ENCODE measurements at regions not wholly inside any gene's neighbourhood (a gene's known extent, or its start where the extent isn't known, plus 50 kb on each side); places are given as distances from the start of the nearest gene placed in this dataset.
A peak's percentile ranks its signal among the peaks of the same experiment; 100 is the strongest.
"Not testable (repeated sequence)": the region's sequence is repeated elsewhere in the genome, so short reads cannot be mapped to it uniquely, and the experiment has no call there.

DNA sequence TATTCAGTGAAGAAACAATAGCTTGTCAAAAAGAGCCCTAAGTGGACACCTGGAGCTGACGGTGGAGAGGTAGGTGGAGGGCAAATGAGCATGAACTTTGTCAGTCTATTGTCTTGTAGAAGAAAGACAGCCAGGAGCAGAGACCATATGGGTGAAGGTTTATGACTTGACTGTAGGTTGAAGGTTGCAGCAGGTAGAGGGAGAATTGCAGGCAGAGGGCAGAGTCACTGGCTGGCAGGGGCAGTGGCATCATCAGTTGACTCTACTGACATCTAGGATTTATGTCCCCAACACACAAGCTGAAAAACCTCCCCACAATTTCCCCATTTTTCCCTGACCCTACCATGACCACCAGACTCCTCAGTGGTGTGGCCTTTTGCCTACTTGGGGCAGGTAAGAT, 243.6 kb upstream of the PRSS58 start:
- DNase-seq (ENCODE audit: low read depth) = no peak

- DNase-seq (ENCODE audit: low read depth) = no peak
Measured at GRCh38 chr7:142500366-142500765, 242.5 kb upstream of the PRSS58 start.

GRCh38 chr7:142499635-142500034, 241.8 kb upstream of the PRSS58 start:
- no peak for DNase-seq (ENCODE audit: low read depth)

DNA sequence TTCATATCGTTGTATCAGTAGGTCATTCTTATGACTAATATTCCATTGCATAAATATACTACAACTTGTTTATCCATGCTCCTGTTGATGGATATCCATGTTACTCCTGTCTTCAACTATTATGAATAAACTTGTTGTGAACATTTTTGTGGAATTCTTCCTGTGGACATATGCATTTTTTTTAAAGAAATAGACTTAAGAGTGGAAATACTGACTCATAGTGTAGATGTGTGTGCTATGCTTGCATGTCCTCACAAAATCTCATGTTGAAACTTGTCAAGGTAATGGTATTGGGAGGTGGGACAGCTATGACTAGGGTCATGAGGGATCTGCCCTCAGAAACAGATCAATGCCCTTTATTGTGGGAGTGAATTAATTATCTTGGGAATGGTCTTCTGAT, 240.5 kb upstream of the PRSS58 start:
- no peak for DNase-seq (ENCODE audit: low read depth)

GRCh38 chr7:142496545-142496991, 238.7 kb upstream of the PRSS58 start:
- peak; percentile 69 for DNase-seq (ENCODE audit: low read depth)

GRCh38 chr7:142495879-142496278, 238.0 kb upstream of the PRSS58 start:
- DNase-seq (ENCODE audit: low read depth) = not testable (repeated sequence)

DNA sequence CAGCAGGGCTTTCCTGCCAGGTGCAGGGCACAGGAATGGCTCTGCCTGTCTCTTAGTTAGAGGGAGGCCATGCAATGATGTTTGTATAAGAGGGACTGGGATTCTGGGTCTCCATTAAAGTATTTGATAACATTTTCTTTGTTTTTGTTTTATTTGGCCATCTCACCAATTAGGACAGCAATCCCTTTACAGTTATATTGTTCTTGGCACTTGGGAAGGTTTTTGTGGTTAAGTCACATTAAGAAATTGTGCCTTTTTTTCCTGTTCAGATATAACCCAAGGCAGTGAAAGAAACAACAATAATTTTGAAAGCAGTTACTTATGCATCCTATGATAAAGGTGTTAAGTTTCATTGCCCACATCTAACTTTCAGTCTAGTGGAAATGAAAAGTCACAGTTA, 237.4 kb upstream of the PRSS58 start:
- DNase-seq (ENCODE audit: low read depth) = not testable (repeated sequence)

- DNase-seq (ENCODE audit: low read depth) = no peak
Measured at GRCh38 chr7:142494021-142494420, 236.2 kb upstream of the PRSS58 start.

GRCh38 chr7:142488842-142489241, 231.0 kb upstream of the PRSS58 start:
- no peak for DNase-seq (ENCODE audit: low read depth)

GRCh38 chr7:142488036-142488633, 230.3 kb upstream of the PRSS58 start:
- no peak for DNase-seq (ENCODE audit: low read depth)

DNA sequence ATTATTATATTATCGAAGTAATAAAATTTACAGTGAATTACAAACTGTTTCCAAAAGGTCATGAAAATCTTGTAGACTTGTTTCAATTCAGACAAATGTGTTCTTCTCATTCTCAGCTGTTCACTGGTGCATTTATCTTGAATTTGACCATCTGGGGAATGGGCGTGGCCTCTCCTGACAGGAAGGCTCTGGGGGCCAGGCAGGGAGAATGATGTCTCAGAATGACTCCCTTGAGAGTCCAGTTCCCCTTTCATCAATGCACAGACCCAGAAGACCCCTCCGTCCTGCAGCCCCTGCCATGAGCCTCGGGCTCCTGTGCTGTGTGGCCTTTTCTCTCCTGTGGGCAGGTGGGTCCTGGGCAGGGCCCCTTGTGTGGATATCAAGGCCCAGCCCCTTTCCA, 229.7 kb upstream of the PRSS58 start:
- DNase-seq (ENCODE audit: low read depth) = not testable (repeated sequence)

GRCh38 chr7:142487124-142487523, 229.3 kb upstream of the PRSS58 start:
- DNase-seq (ENCODE audit: low read depth) = no peak

DNA sequence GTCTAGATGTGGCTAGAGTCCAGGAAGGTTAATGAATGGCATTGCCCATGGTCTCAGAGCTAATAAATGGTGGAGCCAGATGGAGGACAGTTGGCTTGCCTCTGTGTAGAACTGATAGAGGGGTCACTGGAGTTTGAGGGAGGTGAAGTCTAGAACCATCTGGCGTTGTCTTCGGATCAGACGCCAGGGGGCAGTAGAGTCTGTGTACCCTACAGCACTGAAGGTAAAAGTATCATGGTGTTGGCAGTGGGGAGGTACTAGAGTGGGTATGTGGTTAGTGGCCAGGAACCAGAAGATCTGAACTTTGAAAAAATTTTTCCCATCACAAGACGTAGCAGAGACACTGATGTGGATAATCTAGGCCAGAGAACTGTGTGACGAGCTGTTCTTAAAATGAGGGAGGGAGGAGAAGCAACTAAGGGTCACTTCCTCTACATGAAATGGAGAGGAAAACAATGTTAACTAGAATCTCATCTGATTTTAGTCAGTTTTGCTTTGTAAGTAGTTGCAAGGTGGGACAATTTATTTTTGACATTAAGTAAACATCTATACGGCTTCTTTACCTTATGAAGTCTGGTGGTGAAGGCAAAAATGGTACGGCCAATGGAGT, 227.9 kb upstream of the PRSS58 start:
- peak; percentile 51 for DNase-seq (ENCODE audit: low read depth)

GRCh38 chr7:142483659-142484317, 225.9 kb upstream of the PRSS58 start:
- DNase-seq (ENCODE audit: low read depth) = no peak

DNA sequence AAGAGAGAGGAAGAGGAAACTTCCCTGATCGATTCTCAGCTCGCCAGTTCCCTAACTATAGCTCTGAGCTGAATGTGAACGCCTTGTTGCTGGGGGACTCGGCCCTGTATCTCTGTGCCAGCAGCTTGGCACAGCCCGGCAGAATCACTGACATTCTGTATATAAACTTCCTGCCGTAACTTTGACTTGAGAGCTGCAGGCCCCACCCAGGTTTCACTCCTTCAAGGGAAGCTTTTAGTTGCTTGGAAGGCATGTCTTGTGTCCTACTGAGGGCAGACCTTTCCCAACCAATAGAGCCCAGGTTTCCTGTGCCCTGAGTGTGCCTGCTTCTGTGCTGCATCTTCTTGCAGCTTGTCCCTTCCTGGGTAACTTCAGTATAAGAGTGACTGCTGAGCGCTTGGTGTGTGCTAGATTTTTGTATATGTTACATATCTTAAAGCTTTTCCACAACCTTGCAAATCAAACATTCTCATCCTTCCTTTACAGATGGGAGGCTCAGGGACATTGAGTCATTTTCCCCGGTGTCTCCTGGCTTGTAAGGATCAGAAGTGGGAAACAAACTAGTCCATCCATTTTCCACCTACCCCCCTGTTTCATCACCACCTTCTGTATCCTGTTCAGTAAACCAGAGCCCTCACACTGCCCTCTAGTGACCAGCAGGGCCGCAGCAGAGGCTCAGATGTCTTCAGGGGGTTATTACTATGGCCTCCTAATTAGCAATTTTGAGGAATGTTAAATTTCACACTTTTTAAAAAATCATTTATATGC, 225.2 kb upstream of the PRSS58 start:
- peak; percentile 64 for DNase-seq (ENCODE audit: low read depth)

DNA sequence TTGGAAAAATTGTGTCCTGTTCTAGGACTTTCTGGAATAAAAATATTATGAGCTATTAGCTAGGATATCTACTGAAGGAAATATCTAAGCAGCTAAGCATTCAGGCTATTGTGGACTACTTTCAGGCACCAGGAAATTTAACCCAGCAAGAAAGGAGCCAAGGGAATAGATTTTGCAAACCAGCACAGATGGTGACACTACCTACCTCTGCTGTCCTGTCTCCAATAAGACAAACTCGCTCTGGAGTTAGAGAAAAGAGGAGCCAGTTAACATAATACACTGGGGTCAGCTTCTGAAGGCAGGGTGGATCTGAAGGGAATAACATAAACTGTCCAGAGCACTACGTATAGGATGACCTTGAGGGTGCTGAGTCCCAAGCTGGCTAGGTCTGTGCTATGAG, 223.7 kb upstream of the PRSS58 start:
- DNase-seq (ENCODE audit: low read depth) = no peak

- DNase-seq (ENCODE audit: low read depth) = peak; percentile 79
Measured at GRCh38 chr7:142478479-142479220, 220.8 kb upstream of the PRSS58 start.

GRCh38 chr7:142477801-142478200, 219.9 kb upstream of the PRSS58 start:
- DNase-seq (ENCODE audit: low read depth) = not testable (repeated sequence)

- DNase-seq (ENCODE audit: low read depth) = peak; percentile 60
Measured at GRCh38 chr7:142477079-142477651, 219.3 kb upstream of the PRSS58 start.

DNA sequence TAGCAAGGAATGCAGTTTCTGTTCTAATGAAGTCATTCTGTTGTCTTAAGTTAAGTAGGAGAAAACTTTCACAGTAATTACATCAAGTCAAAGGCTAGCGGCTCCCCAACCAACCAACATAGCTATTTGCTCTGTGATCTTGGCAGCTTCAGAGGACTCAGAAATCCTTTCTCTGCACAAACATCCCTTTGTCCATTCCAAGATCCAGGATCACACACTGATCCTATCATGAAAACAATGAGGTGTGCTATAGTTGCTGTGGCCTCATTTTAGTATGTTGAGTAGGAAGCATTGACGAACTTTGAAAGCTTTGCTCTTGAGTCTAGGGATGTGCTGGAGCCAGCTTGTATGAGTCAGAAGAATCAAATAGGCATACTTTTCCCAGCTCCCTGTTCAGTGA, 218.2 kb upstream of the PRSS58 start:
- DNase-seq (ENCODE audit: low read depth) = no peak

DNA sequence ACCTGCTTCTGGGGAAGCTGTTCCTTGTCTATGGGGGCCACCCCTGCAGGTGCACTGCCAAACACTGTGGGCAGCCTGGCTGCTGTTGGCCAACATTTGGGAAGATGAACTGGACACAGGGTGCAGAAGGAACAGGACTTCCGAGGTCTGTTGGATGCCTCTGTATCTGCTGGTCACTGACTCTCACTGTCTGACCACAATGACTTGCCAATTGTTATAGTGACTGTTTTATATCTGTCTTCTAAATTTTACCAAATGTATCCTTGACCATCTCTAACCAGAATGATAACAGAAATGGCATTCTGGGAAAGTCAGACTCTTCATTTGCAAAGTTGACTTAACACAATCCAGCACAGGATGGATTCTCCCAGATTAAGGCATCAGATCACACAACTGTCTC, 214.0 kb upstream of the PRSS58 start:
- no peak for DNase-seq (ENCODE audit: low read depth)

DNA sequence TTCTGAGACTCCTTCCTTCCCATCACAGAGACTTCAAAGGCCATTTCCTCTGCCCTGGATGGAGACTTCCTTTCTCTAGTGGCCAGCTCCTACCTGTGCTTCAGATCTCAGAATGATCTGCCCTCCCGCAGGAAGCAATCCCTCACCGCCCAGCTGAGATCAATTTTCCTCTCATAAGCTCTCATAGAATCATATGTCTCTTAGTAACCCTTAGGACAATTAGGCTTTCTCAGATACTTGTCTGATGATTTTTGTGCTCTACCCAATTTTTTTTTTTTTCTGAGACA, 212.6 kb upstream of the PRSS58 start:
- no peak for DNase-seq (ENCODE audit: low read depth)

Data from Daoy (cell line).